AG10803 (cell line): ENCODE measurements at regions not wholly inside any gene's neighbourhood (a gene's known extent, or its start where the extent isn't known, plus 50 kb on each side); places are given as distances from the start of the nearest gene placed in this dataset.
"Not testable (repeated sequence)": the region's sequence is repeated elsewhere in the genome, so short reads cannot be mapped to it uniquely, and the experiment has no call there.

Source experiments
- DNase-seq: peaks from one replicate; pipeline ENCODE4 v3.0.0; 2010; ENCODE audit warnings: low read depth
- H3K4me3 ChIP-seq: 2 replicates; pipeline ENCODE4 v1.5.1; 2011; ENCODE audit warnings: mild to moderate bottlenecking, low read length, control low read depth
- CTCF ChIP-seq: conservative IDR thresholded peaks from 2 replicates; pipeline ENCODE4 v1.5.1; 2011; ENCODE audit warnings: mild to moderate bottlenecking, low read length, control low read depth, inconsistent platforms

GRCh38 chr3:10645800-10646199 lies 140.4 kb upstream of the ATP2B2 start:
- no peak for DNase-seq
- no peak for TF ChIP-seq CTCF
- no peak overlapping the region for H3K4me3 ChIP-seq

- TF ChIP-seq CTCF = no peak
Observed at GRCh38 chr3:10646531-10647335, 141.3 kb upstream of the ATP2B2 start.

GRCh38 chr3:10647376-10647775 lies 142.0 kb upstream of the ATP2B2 start:
- no peak for DNase-seq
- TF ChIP-seq CTCF = no peak
- no peak overlapping the region for H3K4me3 ChIP-seq

More at GRCh38 chr3:10646531-10647335, 141.3 kb upstream of the ATP2B2 start:
- DNase-seq = no peak
- no peak overlapping the region for H3K4me3 ChIP-seq

- no peak for TF ChIP-seq CTCF
- no peak overlapping the region for H3K4me3 ChIP-seq
- no peak for DNase-seq
Observed at GRCh38 chr3:10648181-10648580, 142.8 kb upstream of the ATP2B2 start.

- H3K4me3 ChIP-seq, DNase-seq: not testable (repeated sequence)
Observed at GRCh38 chr3:10649463-10649862, 144.1 kb upstream of the ATP2B2 start.

- H3K4me3 ChIP-seq = no peak overlapping the region
- no peak for DNase-seq
Observed at GRCh38 chr3:10651506-10651905, 146.1 kb upstream of the ATP2B2 start.

GRCh38 chr3:10653241-10653640 lies 147.9 kb upstream of the ATP2B2 start:
- H3K4me3 ChIP-seq = no peak overlapping the region
- no peak for DNase-seq
- TF ChIP-seq CTCF = no peak

More at GRCh38 chr3:10651506-10651905, 146.1 kb upstream of the ATP2B2 start:
- TF ChIP-seq CTCF = no peak
